Suprapubic skin (tissue), 4 donors: ENCODE measurements at regions not wholly inside any gene's neighbourhood (a gene's known extent, or its start where the extent isn't known, plus 50 kb on each side); places are given as distances from the start of the nearest gene placed in this dataset.

Experiments used
- CTCF ChIP-seq, 2 donors: fragments of 200-600 bp in 1 of 2; fragments of 450-650 bp in 1 of 2; sonication (generic) in 1 of 2; IDR thresholded peaks; one replicate each; pipeline ENCODE4 v1.5.1; 2016 to 2019; ENCODE audit warnings: antibody characterized with exemption in 2 of 2, mild to moderate bottlenecking in 1 of 2, moderate library complexity in 1 of 2
- EP300 ChIP-seq: sonication (generic); formaldehyde crosslinking; IDR thresholded peaks from one replicate; pipeline ENCODE4 v1.6.1; 2017; ENCODE audit warnings: antibody characterized with exemption
- POLR2A ChIP-seq, 2 donors: fragments of 450-650 bp; IDR thresholded peaks; one replicate each; pipeline ENCODE4 v1.6.1; 2017; ENCODE audit warnings: antibody characterized with exemption in 2 of 2, mild to moderate bottlenecking in 2 of 2, moderate library complexity in 2 of 2
- POLR2AphosphoS5 ChIP-seq, 3 donors: sonication (generic); formaldehyde crosslinking; IDR thresholded peaks; one replicate each; pipeline ENCODE4 v1.6.1; 2017; ENCODE audit warnings: antibody characterized with exemption in 3 of 3

- TF ChIP-seq POLR2A (IDR thresholded peaks at IDR 0.05) (no peak), CTCF (IDR thresholded peaks at IDR 0.05) (no peak), POLR2AphosphoS5 (IDR thresholded peaks at IDR 0.05) (no peak), EP300 (no peak)
These were observed 85.6 kb downstream of the ZNF330 start for GRCh38 chr4:141306331-141306730.
